M059J (cell line): ENCODE measurements at regions not wholly inside any gene's neighbourhood (a gene's known extent, or its start where the extent isn't known, plus 50 kb on each side); places are given as distances from the start of the nearest gene placed in this dataset.
A peak's percentile ranks its signal among the peaks of the same experiment; 100 is the strongest.
"Not testable (repeated sequence)": the region's sequence is repeated elsewhere in the genome, so short reads cannot be mapped to it uniquely, and the experiment has no call there.

Experiments
- DNase-seq: peaks from one replicate; pipeline ENCODE4 v3.0.0-alpha.2; 2012; ENCODE audit warnings: low read depth

GRCh38 chr6:168369786-168370185 lies 50.2 kb upstream of the DACT2 start:
- no peak for DNase-seq

- peak; percentile 26 for DNase-seq
These were observed 50.9 kb upstream of the DACT2 start for GRCh38 chr6:168370310-168370991.

GRCh38 chr6:168371185-168371584 lies 51.6 kb upstream of the DACT2 start:
- DNase-seq, result no peak

GRCh38 chr6:168371618-168371980 lies 52.0 kb upstream of the DACT2 start:
- DNase-seq, result no peak

GRCh38 chr6:168371981-168372711 lies 52.6 kb upstream of the DACT2 start:
- DNase-seq, result no peak

GRCh38 chr6:168372889-168373288 lies 53.3 kb upstream of the DACT2 start:
- DNase-seq, result no peak

GRCh38 chr6:168373389-168373788 lies 53.8 kb upstream of the DACT2 start:
- DNase-seq, result no peak

- DNase-seq, result no peak
These were observed 54.5 kb upstream of the DACT2 start for GRCh38 chr6:168374051-168374502.

- no peak for DNase-seq
These were observed 55.0 kb upstream of the DACT2 start for GRCh38 chr6:168374541-168375071.

GRCh38 chr6:168376120-168376519 lies 56.5 kb upstream of the DACT2 start:
- DNase-seq, result no peak

- no peak for DNase-seq
These were observed 57.4 kb upstream of the DACT2 start for GRCh38 chr6:168376811-168377483.

GRCh38 chr6:168377484-168377855 lies 57.9 kb upstream of the DACT2 start:
- no peak for DNase-seq

GRCh38 chr6:168377856-168378832 lies 58.6 kb upstream of the DACT2 start:
- no peak for DNase-seq

- not testable (repeated sequence) for DNase-seq
These were observed 60.0 kb upstream of the DACT2 start for GRCh38 chr6:168379579-168379978.

- DNase-seq, result not testable (repeated sequence)
These were observed 60.6 kb upstream of the SMOC2 start for GRCh38 chr6:168380166-168380955.

GRCh38 chr6:168380956-168381605 lies 59.9 kb upstream of the SMOC2 start:
- no peak for DNase-seq

GRCh38 chr6:168381726-168382458 lies 59.1 kb upstream of the SMOC2 start:
- DNase-seq, result no peak

GRCh38 chr6:168383062-168383854 lies 57.7 kb upstream of the SMOC2 start:
- no peak for DNase-seq
